Activated T-cell treated with anti-CD3 and anti-CD28 coated beads, Interleukin-2, amount 50 U/mL, for 72 hours (primary cell): ENCODE measurements at regions not wholly inside any gene's neighbourhood (a gene's known extent, or its start where the extent isn't known, plus 50 kb on each side); places are given as distances from the start of the nearest gene placed in this dataset.
"Not testable (repeated sequence)": the region's sequence is repeated elsewhere in the genome, so short reads cannot be mapped to it uniquely, and the experiment has no call there.

Experiments used
- ATAC-seq, 2 donors: fragments of 150-1000 bp; cut with Tn5 transposase; replicated peaks in 1 of 2; 2 replicates each; pipeline ENCODE4 v1.10.0; 2021; ENCODE audit warnings: moderate library complexity in 2 of 2, mild to moderate bottlenecking in 1 of 2
- DNase-seq, 2 donors: peaks; one replicate each; pipeline ENCODE4 v3.0.0; 2021 to 2022; ENCODE audit warnings: mixed read lengths in 1 of 2
- H3K27ac Mint-ChIP-seq: one replicate; pipeline ENCODE4 v1.8.0; 2022; ENCODE audit warnings: mild to moderate bottlenecking, moderate library complexity, mixed read lengths
- H3K27me3 Mint-ChIP-seq: one replicate; pipeline ENCODE4 v1.8.0; 2022; ENCODE audit warnings: low read depth, mixed read lengths
- H3K36me3 Mint-ChIP-seq, 2 donors: one replicate each; pipeline ENCODE4 v1.8.0; 2022; ENCODE audit warnings: mixed read lengths in 2 of 2, mild to moderate bottlenecking in 1 of 2; ENCODE audit not compliant: insufficient read depth in 2 of 2
- H3K4me1 Mint-ChIP-seq: one replicate; pipeline ENCODE4 v1.8.0; 2022; ENCODE audit warnings: low read depth, mixed read lengths
- H3K4me3 Mint-ChIP-seq, 2 donors: one replicate each; pipeline ENCODE4 v1.8.0; 2022; ENCODE audit warnings: mild to moderate bottlenecking in 2 of 2, mixed read lengths in 2 of 2, moderate library complexity in 2 of 2
- H3K9me3 Mint-ChIP-seq, 2 donors: one replicate each; pipeline ENCODE4 v1.8.0; 2022; ENCODE audit warnings: mixed read lengths in 2 of 2

- Mint-ChIP-seq H3K4me1 (no peaks in the 10 kb centered on the region), H3K27me3 (no peaks in the 10 kb centered on the region), H3K27ac (no peak overlapping the region), H3K9me3 (peaks cover 2 to 3% of the 10 kb centered on the region in 2 donors), H3K36me3 (peaks cover 0 to 3% of the 10 kb centered on the region in 2 donors), H3K4me3 (no peak overlapping the region)
- DNase-seq (no peak), ATAC-seq (no peak)
These were observed 146.2 kb downstream of the PCDH7 start for GRCh38 chr4:30866346-30866745.

- DNase-seq (no peak), ATAC-seq (no peak)
- Mint-ChIP-seq H3K4me1 (no peaks in the 10 kb centered on the region), H3K9me3 (peaks cover 4 to 6% of the 10 kb centered on the region in 2 donors), H3K27ac (no peak overlapping the region), H3K36me3 (peaks cover 2 to 3% of the 10 kb centered on the region in 2 donors), H3K4me3 (no peak overlapping the region), H3K27me3 (no peaks in the 10 kb centered on the region)
These were observed 146.7 kb downstream of the PCDH7 start for GRCh38 chr4:30866907-30867306.

- no peak for ATAC-seq
- H3K4me1 Mint-ChIP-seq = no peaks in the 10 kb centered on the region
These were observed 147.3 kb downstream of the PCDH7 start for GRCh38 chr4:30867427-30867826.

GRCh38 chr4:30868111-30868895 is 148.1 kb downstream of the PCDH7 start:
- no peak for DNase-seq
- no peak for ATAC-seq
- Mint-ChIP-seq H3K27ac (no peak overlapping the region), H3K4me3 (no peak overlapping the region), H3K27me3 (no peaks in the 10 kb centered on the region), H3K36me3 (peaks cover 2 to 3% of the 10 kb centered on the region in 2 donors), H3K4me1 (no peaks in the 10 kb centered on the region), H3K9me3 (peaks cover 4 to 6% of the 10 kb centered on the region in 2 donors)

More at GRCh38 chr4:30867427-30867826, 147.3 kb downstream of the PCDH7 start:
- Mint-ChIP-seq H3K36me3 (peaks cover 2 to 3% of the 10 kb centered on the region in 2 donors), H3K9me3 (peaks cover 4 to 6% of the 10 kb centered on the region in 2 donors), H3K4me3 (no peak overlapping the region), H3K27ac (no peak overlapping the region), H3K27me3 (no peaks in the 10 kb centered on the region)
- no peak for DNase-seq

GRCh38 chr4:30869387-30869786 is 149.2 kb downstream of the PCDH7 start:
- not testable (repeated sequence) for H3K27me3 Mint-ChIP-seq, DNase-seq, ATAC-seq, H3K4me3 Mint-ChIP-seq, H3K36me3 Mint-ChIP-seq, H3K27ac Mint-ChIP-seq, H3K4me1 Mint-ChIP-seq, H3K9me3 Mint-ChIP-seq

GRCh38 chr4:30870513-30870912 is 150.3 kb downstream of the PCDH7 start:
- peaks cover 4 to 7% of the 10 kb centered on the region in 2 donors for H3K9me3 Mint-ChIP-seq
- no peak overlapping the region for H3K27ac Mint-ChIP-seq
- no peak overlapping the region for H3K4me3 Mint-ChIP-seq
- no peaks in the 10 kb centered on the region for H3K4me1 Mint-ChIP-seq
- DNase-seq = no peak
- no peaks in the 10 kb centered on the region for H3K27me3 Mint-ChIP-seq
- peaks cover 2 to 3% of the 10 kb centered on the region in 2 donors for H3K36me3 Mint-ChIP-seq
- ATAC-seq = no peak

GRCh38 chr4:30875658-30876269 is 155.6 kb downstream of the PCDH7 start:
- Mint-ChIP-seq H3K27me3 (no peaks in the 10 kb centered on the region), H3K27ac (no peak overlapping the region), H3K4me3 (no peak overlapping the region), H3K9me3 (peaks cover 6 to 12% of the 10 kb centered on the region in 2 donors), H3K4me1 (no peaks in the 10 kb centered on the region), H3K36me3 (peaks cover 2 to 3% of the 10 kb centered on the region in 2 donors)
- DNase-seq = no peak
- no peak for ATAC-seq

- ATAC-seq = no peak
These were observed 159.9 kb downstream of the PCDH7 start for GRCh38 chr4:30879855-30880598.

GRCh38 chr4:30881985-30882384 is 161.8 kb downstream of the PCDH7 start:
- DNase-seq (no peak), ATAC-seq (no peak)
- H3K4me1 Mint-ChIP-seq = no peaks in the 10 kb centered on the region
- H3K36me3 Mint-ChIP-seq = peaks cover 0 to 1% of the 10 kb centered on the region in 2 donors
- H3K27me3 Mint-ChIP-seq = no peaks in the 10 kb centered on the region
- H3K27ac Mint-ChIP-seq = no peak overlapping the region
- H3K9me3 Mint-ChIP-seq = peaks cover 10 to 11% of the 10 kb centered on the region in 2 donors
- no peak overlapping the region for H3K4me3 Mint-ChIP-seq

More at GRCh38 chr4:30879855-30880598, 159.9 kb downstream of the PCDH7 start:
- H3K9me3 Mint-ChIP-seq = peaks cover 11% of the 10 kb centered on the region in 2 donors
- peaks cover 0 to 1% of the 10 kb centered on the region in 2 donors for H3K36me3 Mint-ChIP-seq
- no peak overlapping the region for H3K4me3 Mint-ChIP-seq
- no peak for DNase-seq
- no peaks in the 10 kb centered on the region for H3K27me3 Mint-ChIP-seq
- H3K4me1 Mint-ChIP-seq = no peaks in the 10 kb centered on the region
- no peak overlapping the region for H3K27ac Mint-ChIP-seq

GRCh38 chr4:30882443-30882842 is 162.3 kb downstream of the PCDH7 start:
- ATAC-seq (no peak), DNase-seq (no peak)
- no peak overlapping the region for H3K4me3 Mint-ChIP-seq
- peaks cover 0 to 1% of the 10 kb centered on the region in 2 donors for H3K36me3 Mint-ChIP-seq
- H3K4me1 Mint-ChIP-seq = no peaks in the 10 kb centered on the region
- H3K27ac Mint-ChIP-seq = no peak overlapping the region
- no peaks in the 10 kb centered on the region for H3K27me3 Mint-ChIP-seq
- peaks cover 8 to 9% of the 10 kb centered on the region in 2 donors for H3K9me3 Mint-ChIP-seq

- Mint-ChIP-seq H3K9me3 (peaks cover 8 to 9% of the 10 kb centered on the region in 2 donors), H3K27ac (no peak overlapping the region), H3K27me3 (no peaks in the 10 kb centered on the region), H3K4me1 (no peaks in the 10 kb centered on the region), H3K36me3 (peaks cover 0 to 1% of the 10 kb centered on the region in 2 donors), H3K4me3 (no peak overlapping the region)
- DNase-seq (no peak), ATAC-seq (no peak)
These were observed 163.0 kb downstream of the PCDH7 start for GRCh38 chr4:30882995-30883675.

- ATAC-seq = no peak
These were observed 181.6 kb downstream of the PCDH7 start for GRCh38 chr4:30901461-30902451.

More at GRCh38 chr4:30901461-30902451, 181.6 kb downstream of the PCDH7 start:
- H3K4me3 Mint-ChIP-seq = no peak overlapping the region
- H3K4me1 Mint-ChIP-seq = no peaks in the 10 kb centered on the region
- H3K36me3 Mint-ChIP-seq = peaks cover 0 to 1% of the 10 kb centered on the region in 2 donors
- DNase-seq = no peak
- peaks cover 8 to 11% of the 10 kb centered on the region in 2 donors for H3K9me3 Mint-ChIP-seq
- H3K27me3 Mint-ChIP-seq = no peaks in the 10 kb centered on the region
- H3K27ac Mint-ChIP-seq = no peak overlapping the region
